OCI-LY1 (cell line): ENCODE measurements at regions not wholly inside any gene's neighbourhood (a gene's known extent, or its start where the extent isn't known, plus 50 kb on each side); places are given as distances from the start of the nearest gene placed in this dataset.

Source experiments
- H2AFZ ChIP-seq: fragments of 200-600 bp; sonication (generic), shearing (Covaris generic); 2 replicates; pipeline ENCODE4 v1.6.0; 2014; ENCODE audit warnings: antibody characterized with exemption, mild to moderate bottlenecking, low read length
- H3F3A ChIP-seq: fragments of 200-600 bp; sonication (generic), shearing (Covaris generic); 2 replicates; pipeline ENCODE4 v1.6.0; 2014; ENCODE audit warnings: mild to moderate bottlenecking, antibody characterized with exemption, low read length, moderate library complexity; ENCODE audit not compliant: insufficient read depth
- H3K27ac ChIP-seq: fragments of 200-600 bp; sonication (generic); 2 replicates; pipeline ENCODE4 v1.5.1; 2014; ENCODE audit warnings: low read length, mixed run types, mild to moderate bottlenecking, low read depth; ENCODE audit not compliant: poor library complexity, severe bottlenecking
- H3K27me3 ChIP-seq: fragments of 200-600 bp; sonication (generic); 2 replicates; pipeline ENCODE4 v1.6.0; 2014; ENCODE audit warnings: antibody characterized with exemption, mild to moderate bottlenecking, low read length, moderate library complexity; ENCODE audit not compliant: insufficient read depth
- H3K36me3 ChIP-seq: fragments of 200-600 bp; sonication (generic); 2 replicates; pipeline ENCODE4 v1.6.1; 2014; ENCODE audit warnings: mild to moderate bottlenecking, antibody characterized with exemption, low read length, moderate library complexity, mixed read lengths; ENCODE audit not compliant: insufficient read depth
- H3K4me1 ChIP-seq: fragments of 200-600 bp; sonication (generic); 2 replicates; pipeline ENCODE4 v1.5.1; 2014; ENCODE audit warnings: mild to moderate bottlenecking, low read length, moderate library complexity; ENCODE audit not compliant: insufficient read depth, severe bottlenecking
- H3K4me2 ChIP-seq: fragments of 200-600 bp; sonication (generic), shearing (Covaris generic); 2 replicates; pipeline ENCODE4 v1.6.1; 2014; ENCODE audit warnings: low read length
- H3K4me3 ChIP-seq: fragments of 200-600 bp; sonication (generic); 2 replicates; pipeline ENCODE4 v1.5.1; 2014; ENCODE audit warnings: low read length, low read depth, mild to moderate bottlenecking, mixed read lengths; ENCODE audit not compliant: poor library complexity, severe bottlenecking
- H3K79me2 ChIP-seq: fragments of 200-600 bp; shearing (Covaris generic); 2 replicates; pipeline ENCODE4 v1.6.1; 2016; ENCODE audit warnings: mixed run types, low read length, mixed read lengths; ENCODE audit not compliant: insufficient read depth
- H3K9ac ChIP-seq: fragments of 200-600 bp; sonication (generic), shearing (Covaris generic); 2 replicates; pipeline ENCODE4 v1.6.1; 2014; ENCODE audit warnings: mild to moderate bottlenecking, low read length, mixed read lengths
- H3K9me2 ChIP-seq: fragments of 200-600 bp; sonication (generic), shearing (Covaris generic); 2 replicates; pipeline ENCODE4 v1.6.1; 2014; ENCODE audit warnings: low read depth, mild to moderate bottlenecking, low read length, mixed read lengths
- H3K9me3 ChIP-seq: fragments of 200-600 bp; shearing (Covaris generic); 2 replicates; pipeline ENCODE4 v1.6.1; 2014; ENCODE audit warnings: low read length, mixed read lengths
- H4K20me1 ChIP-seq: fragments of 200-600 bp; sonication (generic), shearing (Covaris generic); 2 replicates; pipeline ENCODE4 v1.6.0; 2016; ENCODE audit warnings: mild to moderate bottlenecking, low read length; ENCODE audit not compliant: insufficient read depth
- EZH2 ChIP-seq: fragments of 200-600 bp; sonication (generic), shearing (Covaris generic); IDR thresholded peaks from 2 replicates; pipeline ENCODE4 v1.8.0; 2017; ENCODE audit warnings: borderline replicate concordance, mixed run types, mild to moderate bottlenecking, antibody characterized with exemption, low read length, moderate library complexity, mixed read lengths
- TF ChIP-seq, protein P1 (sequence below): fragments of 200-600 bp; sonication (generic), shearing (Covaris generic); IDR thresholded peaks from 2 replicates; pipeline ENCODE4 v1.5.1; 2017; ENCODE audit warnings: mild to moderate bottlenecking, antibody characterized with exemption, low read length, moderate library complexity, mixed read lengths

DNA sequence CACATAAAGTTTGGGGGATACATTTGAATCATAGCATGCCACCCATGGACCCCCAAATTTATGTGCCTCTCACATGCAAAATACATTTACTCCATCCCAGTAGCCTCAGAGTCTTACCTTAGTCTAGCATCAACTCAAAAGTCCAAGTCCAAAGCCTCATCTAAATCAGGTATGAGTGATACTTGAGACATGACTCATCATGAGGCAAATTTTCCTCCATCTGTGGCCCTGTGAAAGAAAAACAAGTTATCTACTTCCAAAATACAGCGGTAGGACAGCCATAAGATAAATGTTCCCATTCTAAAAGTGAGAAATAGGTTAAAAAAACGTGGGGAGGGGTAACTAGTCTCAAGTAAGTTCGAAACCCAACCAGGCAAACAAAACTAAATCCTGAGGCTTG lies 444.2 kb downstream of the SNAPC1 start:
- Histone ChIP-seq H3K27ac (no peak overlapping the region), H3K9me2 (no peaks in the 10 kb centered on the region), H4K20me1 (no peaks in the 10 kb centered on the region), H2AFZ (no peak overlapping the region), H3K4me2 (no peak overlapping the region), H3K36me3 (no peaks in the 10 kb centered on the region), H3K4me3 (no peak overlapping the region), H3K27me3 (no peaks in the 10 kb centered on the region), H3K9ac (no peak overlapping the region), H3K79me2 (no peaks in the 10 kb centered on the region), H3K4me1 (no peaks in the 10 kb centered on the region), H3F3A (no peaks in the 10 kb centered on the region), H3K9me3 (no peaks in the 10 kb centered on the region)
- no peak for TF ChIP-seq EZH2
- TF ChIP-seq, protein P1, sequence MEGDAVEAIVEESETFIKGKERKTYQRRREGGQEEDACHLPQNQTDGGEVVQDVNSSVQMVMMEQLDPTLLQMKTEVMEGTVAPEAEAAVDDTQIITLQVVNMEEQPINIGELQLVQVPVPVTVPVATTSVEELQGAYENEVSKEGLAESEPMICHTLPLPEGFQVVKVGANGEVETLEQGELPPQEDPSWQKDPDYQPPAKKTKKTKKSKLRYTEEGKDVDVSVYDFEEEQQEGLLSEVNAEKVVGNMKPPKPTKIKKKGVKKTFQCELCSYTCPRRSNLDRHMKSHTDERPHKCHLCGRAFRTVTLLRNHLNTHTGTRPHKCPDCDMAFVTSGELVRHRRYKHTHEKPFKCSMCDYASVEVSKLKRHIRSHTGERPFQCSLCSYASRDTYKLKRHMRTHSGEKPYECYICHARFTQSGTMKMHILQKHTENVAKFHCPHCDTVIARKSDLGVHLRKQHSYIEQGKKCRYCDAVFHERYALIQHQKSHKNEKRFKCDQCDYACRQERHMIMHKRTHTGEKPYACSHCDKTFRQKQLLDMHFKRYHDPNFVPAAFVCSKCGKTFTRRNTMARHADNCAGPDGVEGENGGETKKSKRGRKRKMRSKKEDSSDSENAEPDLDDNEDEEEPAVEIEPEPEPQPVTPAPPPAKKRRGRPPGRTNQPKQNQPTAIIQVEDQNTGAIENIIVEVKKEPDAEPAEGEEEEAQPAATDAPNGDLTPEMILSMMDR, result no peak

DNA sequence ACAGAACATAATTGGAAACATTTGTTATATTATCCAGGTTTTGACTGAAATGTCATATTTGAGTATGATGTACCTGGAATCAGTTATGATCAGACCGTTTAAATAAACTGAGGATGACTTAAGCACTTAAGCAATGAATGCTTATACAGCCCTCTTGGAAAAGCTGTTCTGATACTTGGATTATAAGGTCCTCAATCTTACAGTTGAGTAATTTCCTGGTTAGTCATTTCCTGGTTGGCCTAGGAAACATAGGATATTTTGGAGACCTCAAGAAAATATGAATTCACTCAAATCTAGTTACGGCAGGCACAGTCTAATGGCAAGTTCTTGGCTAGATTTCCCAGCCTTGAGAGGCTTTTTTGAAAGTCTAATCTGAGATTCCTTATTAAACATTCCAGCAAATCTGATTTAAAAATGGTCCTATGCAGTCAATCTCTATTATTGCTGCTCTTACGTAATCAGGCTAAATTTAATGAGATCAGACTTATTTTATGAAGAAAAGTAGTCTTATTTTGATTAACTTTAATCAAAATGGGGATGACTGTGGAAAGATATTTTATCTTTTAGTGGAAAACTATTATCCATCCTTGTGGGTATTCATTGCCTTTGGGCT lies 447.2 kb downstream of the SNAPC1 start:
- Histone ChIP-seq H3K79me2 (no peaks in the 10 kb centered on the region), H4K20me1 (no peaks in the 10 kb centered on the region), H3K9ac (no peak overlapping the region), H3F3A (no peaks in the 10 kb centered on the region), H3K4me1 (no peaks in the 10 kb centered on the region), H3K27me3 (no peaks in the 10 kb centered on the region), H3K27ac (no peak overlapping the region), H2AFZ (no peak overlapping the region), H3K4me2 (no peak overlapping the region), H3K9me2 (no peaks in the 10 kb centered on the region), H3K4me3 (no peak overlapping the region), H3K36me3 (no peaks in the 10 kb centered on the region), H3K9me3 (no peaks in the 10 kb centered on the region)
- TF ChIP-seq, protein P1, result no peak
- no peak for TF ChIP-seq EZH2

DNA sequence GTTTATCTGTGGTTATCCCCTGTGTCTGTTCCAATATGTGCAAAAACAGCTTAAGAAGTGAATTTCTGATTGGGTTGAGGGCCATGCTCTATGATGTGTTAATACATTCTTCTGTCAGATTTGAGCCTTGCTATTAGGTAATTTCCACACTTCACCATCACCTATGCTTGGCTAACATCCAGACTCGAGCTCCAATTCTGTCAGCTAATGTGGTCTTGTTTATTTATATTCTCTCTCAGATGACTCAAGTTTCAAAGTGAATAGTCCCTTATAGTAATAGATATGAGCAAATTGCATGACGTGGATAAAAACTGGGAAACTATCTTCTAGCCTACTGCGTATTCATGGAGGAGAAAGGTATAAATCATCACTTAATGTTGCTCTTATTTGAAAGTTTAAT lies 451.3 kb downstream of the SNAPC1 start:
- H3K27ac ChIP-seq, result no peak overlapping the region
- no peak overlapping the region for H3K4me3 ChIP-seq
- no peaks in the 10 kb centered on the region for H3K36me3 ChIP-seq
- no peak for TF ChIP-seq EZH2
- TF ChIP-seq, protein P1, result no peak
- no peaks in the 10 kb centered on the region for H3K9me3 ChIP-seq
- H3K9me2 ChIP-seq, result no peaks in the 10 kb centered on the region
- no peaks in the 10 kb centered on the region for H3K79me2 ChIP-seq
- H3K9ac ChIP-seq, result no peak overlapping the region
- H4K20me1 ChIP-seq, result no peaks in the 10 kb centered on the region
- no peak overlapping the region for H3K4me2 ChIP-seq
- no peaks in the 10 kb centered on the region for H3K27me3 ChIP-seq
- no peak overlapping the region for H2AFZ ChIP-seq
- H3K4me1 ChIP-seq, result no peaks in the 10 kb centered on the region
- no peaks in the 10 kb centered on the region for H3F3A ChIP-seq
